ENCODE measurements at regions not wholly inside any gene's neighbourhood (a gene's known extent, or its start where the extent isn't known, plus 50 kb on each side); places are given as distances from the start of the nearest gene placed in this dataset.

DNA sequence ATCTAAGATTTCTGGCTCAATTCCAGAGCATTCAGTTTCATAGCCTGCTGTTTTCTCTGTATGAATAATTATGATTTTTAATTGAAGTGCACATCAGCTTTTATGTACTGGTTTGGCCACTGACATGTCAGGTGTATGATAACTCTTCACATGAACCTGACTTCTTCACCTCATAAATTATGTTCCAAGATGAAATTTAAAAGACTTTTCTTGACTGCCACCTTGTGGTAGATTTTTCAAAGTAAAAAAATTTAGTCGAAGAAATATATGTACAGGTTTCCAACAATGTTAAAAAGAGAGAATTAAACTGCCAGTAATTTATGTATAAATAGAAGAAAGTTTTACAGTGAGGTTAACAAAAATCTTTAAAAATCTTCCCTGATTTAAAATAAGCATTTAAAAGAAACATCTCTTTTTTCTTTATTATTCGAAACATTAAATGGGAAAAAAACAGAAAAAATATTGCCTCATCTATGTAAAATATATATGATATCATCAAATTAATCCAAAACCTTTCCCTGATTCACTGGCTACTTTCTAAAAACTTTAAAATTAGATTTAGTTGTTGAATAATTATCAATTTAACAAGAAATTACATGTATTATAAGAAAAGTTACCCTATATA, 124.9 kb upstream of the ATXN7L3B start:
- H3K9me3 ChIP-seq (ENCODE audit: control insufficient read depth, insufficient read depth, low read length), result no peaks in the 10 kb centered on the region
- H3K9ac ChIP-seq (ENCODE audit: low read depth, low read length), result no peak overlapping the region
- peaks cover 10% of the 10 kb centered on the region; the same call in 1 of the 2 replicates for H3K4me1 ChIP-seq (ENCODE audit: insufficient read depth, low read length)

DNA sequence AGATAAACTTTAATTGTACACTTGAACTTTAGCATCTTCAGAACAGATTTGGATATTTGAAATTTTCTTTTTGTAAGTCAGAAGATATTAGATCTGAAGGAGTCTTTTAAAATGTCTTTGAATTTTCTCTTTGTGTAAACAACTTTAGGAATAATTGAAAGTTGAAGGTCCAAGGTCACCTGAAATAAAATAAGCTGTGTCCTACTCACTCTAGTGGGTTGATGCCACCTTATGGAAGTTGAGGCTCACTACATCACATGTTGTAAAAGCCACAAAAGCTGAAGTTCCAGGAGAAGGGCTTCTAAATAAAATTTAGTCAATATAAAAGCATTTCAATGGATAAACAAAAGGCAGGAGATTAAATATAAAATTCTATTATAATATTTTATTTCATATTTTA, 122.0 kb upstream of the ATXN7L3B start:
- Histone ChIP-seq H3K4me1 (ENCODE audit: insufficient read depth, low read length) (no peaks in the 10 kb centered on the region), H3K36me3 (ENCODE audit: insufficient read depth, low read length) (no peaks in the 10 kb centered on the region), H3K9me3 (ENCODE audit: control insufficient read depth, insufficient read depth, low read length) (no peaks in the 10 kb centered on the region), H3K9ac (ENCODE audit: low read depth, low read length) (no peak overlapping the region)

More for the DNA sequence above, 124.9 kb upstream of the ATXN7L3B start:
- H3K36me3 ChIP-seq (ENCODE audit: insufficient read depth, low read length), result no peaks in the 10 kb centered on the region

GRCh38 chr12:74418573-74418972, 119.1 kb upstream of the ATXN7L3B start:
- no peak overlapping the region for H3K9ac ChIP-seq (ENCODE audit: low read depth, low read length)
- no peaks in the 10 kb centered on the region for H3K36me3 ChIP-seq (ENCODE audit: insufficient read depth, low read length)
- H3K4me1 ChIP-seq (ENCODE audit: insufficient read depth, low read length), result no peaks in the 10 kb centered on the region
- no peaks in the 10 kb centered on the region for H3K9me3 ChIP-seq (ENCODE audit: control insufficient read depth, insufficient read depth, low read length)

DNA sequence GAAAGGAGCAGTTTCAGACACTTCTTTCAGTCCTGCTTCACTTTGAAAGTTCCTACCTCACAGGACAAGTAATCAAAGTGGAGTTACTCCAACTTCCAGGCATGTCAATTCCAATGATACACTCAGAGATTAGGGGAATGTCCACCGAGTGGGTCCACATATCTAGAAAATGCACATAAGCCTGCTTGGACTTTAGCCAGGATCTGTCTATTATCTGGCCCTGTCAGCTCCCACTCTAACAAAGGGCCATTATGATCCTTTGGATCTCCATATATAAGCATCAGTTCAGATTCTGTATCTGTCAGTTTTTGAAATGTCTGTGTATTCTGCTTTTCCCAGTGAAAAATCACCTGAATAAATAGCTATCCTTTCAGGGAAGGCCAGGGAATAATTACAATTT, 112.9 kb upstream of the ATXN7L3B start:
- no peak overlapping the region for H3K9ac ChIP-seq (ENCODE audit: low read depth, low read length)
- H3K4me1 ChIP-seq (ENCODE audit: insufficient read depth, low read length), result no peaks in the 10 kb centered on the region
- no peaks in the 10 kb centered on the region for H3K9me3 ChIP-seq (ENCODE audit: control insufficient read depth, insufficient read depth, low read length)
- H3K36me3 ChIP-seq (ENCODE audit: insufficient read depth, low read length), result no peaks in the 10 kb centered on the region

DNA sequence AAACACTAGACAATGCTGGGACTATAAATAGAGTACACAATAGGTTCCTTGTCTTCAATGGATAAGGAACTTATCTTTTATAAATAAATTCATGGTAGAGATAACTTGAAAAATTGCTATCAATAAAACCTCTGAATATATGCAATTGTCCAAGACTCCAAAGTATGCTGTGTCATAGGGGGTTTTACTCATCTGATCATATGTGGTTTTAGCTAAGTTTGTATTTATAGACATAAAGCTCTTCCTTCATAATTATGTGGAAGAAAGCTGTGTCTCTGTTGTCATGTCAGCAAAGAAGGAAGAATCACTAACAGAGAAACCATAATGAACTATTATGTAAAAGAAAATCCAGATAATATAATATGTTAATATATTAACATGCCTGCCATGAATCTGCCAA, 111.5 kb upstream of the ATXN7L3B start:
- H3K4me1 ChIP-seq (ENCODE audit: insufficient read depth, low read length), result no peaks in the 10 kb centered on the region
- no peaks in the 10 kb centered on the region for H3K36me3 ChIP-seq (ENCODE audit: insufficient read depth, low read length)
- no peak overlapping the region for H3K9ac ChIP-seq (ENCODE audit: low read depth, low read length)
- H3K9me3 ChIP-seq (ENCODE audit: control insufficient read depth, insufficient read depth, low read length), result no peaks in the 10 kb centered on the region

DNA sequence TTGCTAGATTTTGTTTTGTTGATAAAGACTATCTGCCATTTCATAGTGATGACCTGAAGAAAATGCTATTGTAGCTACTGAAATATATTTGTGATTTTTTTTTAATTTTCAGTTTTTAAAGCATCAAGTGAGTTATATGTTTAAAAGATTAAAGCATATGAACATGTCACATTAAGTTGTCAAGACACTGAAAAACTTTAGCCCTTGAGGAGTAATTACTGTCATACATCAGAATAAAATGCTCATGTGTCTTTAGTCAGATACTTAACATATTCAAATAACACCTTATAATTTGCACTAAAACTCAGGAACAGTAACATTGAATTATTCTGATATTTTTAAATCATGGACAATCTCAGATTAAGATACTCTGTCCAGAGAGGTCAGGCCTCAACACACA, 108.1 kb upstream of the ATXN7L3B start:
- Histone ChIP-seq H3K36me3 (ENCODE audit: insufficient read depth, low read length) (no peaks in the 10 kb centered on the region), H3K4me1 (ENCODE audit: insufficient read depth, low read length) (no peaks in the 10 kb centered on the region), H3K9me3 (ENCODE audit: control insufficient read depth, insufficient read depth, low read length) (no peaks in the 10 kb centered on the region), H3K9ac (ENCODE audit: low read depth, low read length) (no peak overlapping the region)

DNA sequence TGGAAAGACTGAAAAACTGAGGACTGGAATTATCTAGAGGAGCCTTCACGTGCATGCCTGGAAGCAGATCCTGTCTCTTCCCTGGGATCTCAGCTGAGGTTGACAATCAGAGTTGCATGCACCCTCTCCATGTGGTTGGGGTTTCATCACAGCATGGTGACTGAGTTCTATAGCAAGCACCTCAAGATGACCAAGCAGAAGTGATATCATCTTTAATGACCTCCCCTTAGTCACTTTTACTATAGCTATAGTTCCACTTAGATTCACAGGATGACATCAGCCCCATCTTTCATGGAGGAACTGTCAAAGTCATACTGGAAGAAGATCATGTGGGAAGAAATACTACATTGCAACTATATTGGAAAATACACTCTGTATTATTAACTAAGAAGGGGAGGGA, 105.8 kb upstream of the ATXN7L3B start:
- no peaks in the 10 kb centered on the region for H3K9me3 ChIP-seq (ENCODE audit: control insufficient read depth, insufficient read depth, low read length)

GRCh38 chr12:74440469-74440868, 97.2 kb upstream of the ATXN7L3B start:
- Histone ChIP-seq H3K36me3 (ENCODE audit: insufficient read depth, low read length) (no peaks in the 10 kb centered on the region), H3K9ac (ENCODE audit: low read depth, low read length) (no peak overlapping the region), H3K4me1 (ENCODE audit: insufficient read depth, low read length) (no peaks in the 10 kb centered on the region), H3K9me3 (ENCODE audit: control insufficient read depth, insufficient read depth, low read length) (no peaks in the 10 kb centered on the region)

More for the DNA sequence above, 105.8 kb upstream of the ATXN7L3B start:
- H3K9ac ChIP-seq (ENCODE audit: low read depth, low read length), result no peak overlapping the region
- H3K4me1 ChIP-seq (ENCODE audit: insufficient read depth, low read length), result no peaks in the 10 kb centered on the region
- H3K36me3 ChIP-seq (ENCODE audit: insufficient read depth, low read length), result no peaks in the 10 kb centered on the region

GRCh38 chr12:74441872-74442271, 95.8 kb upstream of the ATXN7L3B start:
- Histone ChIP-seq H3K9ac (ENCODE audit: low read depth, low read length) (no peak overlapping the region), H3K9me3 (ENCODE audit: control insufficient read depth, insufficient read depth, low read length) (no peaks in the 10 kb centered on the region), H3K4me1 (ENCODE audit: insufficient read depth, low read length) (no peaks in the 10 kb centered on the region), H3K36me3 (ENCODE audit: insufficient read depth, low read length) (no peaks in the 10 kb centered on the region)

DNA sequence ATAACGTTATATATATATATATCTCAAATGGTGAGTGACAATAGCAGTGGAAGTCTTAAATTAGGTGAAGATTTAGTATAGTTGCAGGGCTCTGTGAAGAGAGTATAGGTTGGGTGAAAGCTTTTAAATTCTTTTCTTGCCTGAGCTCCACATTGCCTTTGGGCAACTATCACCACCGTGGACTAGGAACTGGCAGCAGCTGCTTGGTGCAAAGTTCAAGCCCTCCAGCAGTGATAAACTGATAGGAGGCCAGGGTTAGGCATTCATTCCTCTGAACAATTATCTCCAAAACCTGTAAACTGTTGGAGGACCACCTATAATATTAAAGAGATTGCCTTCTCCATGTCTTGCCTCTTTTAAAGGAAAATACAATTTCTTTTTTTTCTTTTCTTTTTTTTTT, 91.2 kb upstream of the ATXN7L3B start:
- Histone ChIP-seq H3K9ac (ENCODE audit: low read depth, low read length) (no peak overlapping the region), H3K9me3 (ENCODE audit: control insufficient read depth, insufficient read depth, low read length) (no peaks in the 10 kb centered on the region), H3K36me3 (ENCODE audit: insufficient read depth, low read length) (no peaks in the 10 kb centered on the region), H3K4me1 (ENCODE audit: insufficient read depth, low read length) (no peaks in the 10 kb centered on the region)

- H3K9ac ChIP-seq (ENCODE audit: low read depth, low read length), result no peak overlapping the region
- no peaks in the 10 kb centered on the region for H3K36me3 ChIP-seq (ENCODE audit: insufficient read depth, low read length)
- H3K4me1 ChIP-seq (ENCODE audit: insufficient read depth, low read length), result no peaks in the 10 kb centered on the region
- H3K9me3 ChIP-seq (ENCODE audit: control insufficient read depth, insufficient read depth, low read length), result no peaks in the 10 kb centered on the region
These were observed 87.8 kb upstream of the ATXN7L3B start for GRCh38 chr12:74449872-74450271.

GRCh38 chr12:74454109-74454508, 83.5 kb upstream of the ATXN7L3B start:
- H3K9ac ChIP-seq (ENCODE audit: low read depth, low read length), result no peak overlapping the region
- no peaks in the 10 kb centered on the region for H3K4me1 ChIP-seq (ENCODE audit: insufficient read depth, low read length)
- no peaks in the 10 kb centered on the region for H3K9me3 ChIP-seq (ENCODE audit: control insufficient read depth, insufficient read depth, low read length)
- no peaks in the 10 kb centered on the region for H3K36me3 ChIP-seq (ENCODE audit: insufficient read depth, low read length)

- H3K4me1 ChIP-seq (ENCODE audit: insufficient read depth, low read length), result no peaks in the 10 kb centered on the region
- H3K9me3 ChIP-seq (ENCODE audit: control insufficient read depth, insufficient read depth, low read length), result no peaks in the 10 kb centered on the region
- H3K9ac ChIP-seq (ENCODE audit: low read depth, low read length), result no peak overlapping the region
- no peaks in the 10 kb centered on the region for H3K36me3 ChIP-seq (ENCODE audit: insufficient read depth, low read length)
These were observed 82.2 kb upstream of the ATXN7L3B start for GRCh38 chr12:74455429-74455828.

DNA sequence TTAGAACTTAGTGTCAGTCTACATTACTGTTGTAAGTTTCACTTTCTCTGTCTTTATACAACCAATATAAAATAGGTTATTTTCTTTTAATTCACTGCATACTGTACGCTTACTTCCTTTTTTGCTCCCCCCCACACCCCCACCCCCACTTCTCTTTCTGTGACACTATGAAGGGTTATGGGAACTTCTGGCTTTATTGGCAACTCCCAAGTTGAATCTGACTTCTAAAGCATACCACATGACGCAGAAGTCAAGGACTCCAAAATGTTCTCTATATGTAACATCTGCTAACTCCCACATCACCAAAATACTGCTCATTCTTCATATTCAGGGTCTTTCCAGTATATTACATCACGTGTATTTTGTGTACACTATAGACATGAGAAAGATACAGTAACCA, 81.2 kb upstream of the ATXN7L3B start:
- Histone ChIP-seq H3K9ac (ENCODE audit: low read depth, low read length) (no peak overlapping the region), H3K4me1 (ENCODE audit: insufficient read depth, low read length) (no peaks in the 10 kb centered on the region), H3K9me3 (ENCODE audit: control insufficient read depth, insufficient read depth, low read length) (no peaks in the 10 kb centered on the region), H3K36me3 (ENCODE audit: insufficient read depth, low read length) (no peaks in the 10 kb centered on the region)

GRCh38 chr12:74468401-74468800, 69.2 kb upstream of the ATXN7L3B start:
- H3K9me3 ChIP-seq (ENCODE audit: control insufficient read depth, insufficient read depth, low read length), result no peaks in the 10 kb centered on the region
- H3K4me1 ChIP-seq (ENCODE audit: insufficient read depth, low read length), result no peaks in the 10 kb centered on the region
- H3K36me3 ChIP-seq (ENCODE audit: insufficient read depth, low read length), result no peaks in the 10 kb centered on the region
- no peak overlapping the region for H3K9ac ChIP-seq (ENCODE audit: low read depth, low read length)

GRCh38 chr12:74476234-74476633, 61.4 kb upstream of the ATXN7L3B start:
- Histone ChIP-seq H3K4me1 (ENCODE audit: insufficient read depth, low read length) (no peaks in the 10 kb centered on the region), H3K36me3 (ENCODE audit: insufficient read depth, low read length) (no peaks in the 10 kb centered on the region), H3K9ac (ENCODE audit: low read depth, low read length) (no peak overlapping the region), H3K9me3 (ENCODE audit: control insufficient read depth, insufficient read depth, low read length) (no peaks in the 10 kb centered on the region)

All from ES-I3 (cell line).